Right lobe of liver (tissue), 6 donors: ENCODE measurements at regions not wholly inside any gene's neighbourhood (a gene's known extent, or its start where the extent isn't known, plus 50 kb on each side); places are given as distances from the start of the nearest gene placed in this dataset.
A peak's percentile ranks its signal among the peaks of the same experiment; 100 is the strongest.
"Not testable (repeated sequence)": the region's sequence is repeated elsewhere in the genome, so short reads cannot be mapped to it uniquely, and the experiment has no call there.

ENCODE experiments used
- ATAC-seq, 4 donors: fragments of 200-7000 bp; cut with Tn5 transposase; one replicate each; pipeline ENCODE4 v1.9.1; 2020; ENCODE audit warnings: mild to moderate bottlenecking in 4 of 4, moderate library complexity in 4 of 4
- DNase-seq, 3 donors: peaks; one replicate each; pipeline ENCODE4 v3.0.0-alpha.2; 2020
- H3K27ac ChIP-seq, 3 donors: fragments of 200-600 bp; one replicate each; pipeline ENCODE4 v1.8.0; 2022
- H3K27me3 ChIP-seq, 2 donors: fragments of 200-600 bp; one replicate each; pipeline ENCODE4 v1.8.0; 2022
- H3K36me3 ChIP-seq, 4 donors: fragments of 200-600 bp; sonication (generic) in 1 of 4; one replicate each; pipeline versions ENCODE4 v1.5.1 to v1.8.0; 2017 to 2022; ENCODE audit warnings: control low read depth in 1 of 4
- H3K4me1 ChIP-seq, 4 donors: fragments of 200-600 bp; sonication (generic) in 1 of 4; one replicate each; pipeline versions ENCODE4 v1.5.1 to v1.8.0; 2017 to 2022; ENCODE audit warnings: control low read depth in 1 of 4
- H3K4me3 ChIP-seq, 3 donors: fragments of 200-600 bp; one replicate each; pipeline ENCODE4 v1.8.0; 2022
- H3K9me3 ChIP-seq, 4 donors: fragments of 200-600 bp; sonication (generic) in 1 of 4; one replicate each; pipeline versions ENCODE4 v1.5.1 to v1.8.0; 2017 to 2022; ENCODE audit warnings: control low read depth in 1 of 4
- POLR2A ChIP-seq: fragments of 450-650 bp; IDR thresholded peaks from one replicate; pipeline ENCODE4 v1.6.1; 2017; ENCODE audit warnings: antibody characterized with exemption, mild to moderate bottlenecking
- WGBS: methylation state at CpG from one replicate; pipeline ENCODE4 v1.1.6; 2018; ENCODE audit warnings: low coverage, low lambda C conversion rate; ENCODE audit not compliant: insufficient coverage; ENCODE audit errors: missing lambda C conversion rate; 5-methylcytosine and 5-hydroxymethylcytosine counted together
- intact Hi-C, 2 donors: fragments of 100-400 bp; cut with DNase I; formaldehyde crosslinking; loops; one replicate each; pipeline versions ENCODE4 v1.11.2 to v1.14.1; 2022
- TF ChIP-seq, protein P1 (sequence below), 4 donors: fragments of 200-600 bp in 3 of 4; fragments of 450-650 bp in 1 of 4; IDR thresholded peaks; one replicate each; pipeline versions ENCODE4 v1.5.1 to v1.8.0; 2016 to 2022; ENCODE audit warnings: antibody characterized with exemption in 4 of 4, mild to moderate bottlenecking in 2 of 4
- donor health status: DM: no; HTN: yes; CAD: no.
- donor health status: DM: no; HTN: no; CAD: no.
- donor health status: DM: no; HTN: no; CAD: no.
- donor health status: DM: no; HTN: yes; CAD: no.
- donor health status: DM: no; HTN: yes; CAD: no.

GRCh38 chr6:109875973-109876372, 102.1 kb upstream of the GPR6 start:
- peak in 1 of 4 donors; percentile 16 for ATAC-seq
- no peaks in the 10 kb centered on the region for H3K27me3 ChIP-seq
- H3K36me3 ChIP-seq, result no peaks in the 10 kb centered on the region
- no peak overlapping the region for H3K27ac ChIP-seq
- no peak overlapping the region for H3K4me3 ChIP-seq
- no peaks in the 10 kb centered on the region for H3K4me1 ChIP-seq
- TF ChIP-seq, protein P1, sequence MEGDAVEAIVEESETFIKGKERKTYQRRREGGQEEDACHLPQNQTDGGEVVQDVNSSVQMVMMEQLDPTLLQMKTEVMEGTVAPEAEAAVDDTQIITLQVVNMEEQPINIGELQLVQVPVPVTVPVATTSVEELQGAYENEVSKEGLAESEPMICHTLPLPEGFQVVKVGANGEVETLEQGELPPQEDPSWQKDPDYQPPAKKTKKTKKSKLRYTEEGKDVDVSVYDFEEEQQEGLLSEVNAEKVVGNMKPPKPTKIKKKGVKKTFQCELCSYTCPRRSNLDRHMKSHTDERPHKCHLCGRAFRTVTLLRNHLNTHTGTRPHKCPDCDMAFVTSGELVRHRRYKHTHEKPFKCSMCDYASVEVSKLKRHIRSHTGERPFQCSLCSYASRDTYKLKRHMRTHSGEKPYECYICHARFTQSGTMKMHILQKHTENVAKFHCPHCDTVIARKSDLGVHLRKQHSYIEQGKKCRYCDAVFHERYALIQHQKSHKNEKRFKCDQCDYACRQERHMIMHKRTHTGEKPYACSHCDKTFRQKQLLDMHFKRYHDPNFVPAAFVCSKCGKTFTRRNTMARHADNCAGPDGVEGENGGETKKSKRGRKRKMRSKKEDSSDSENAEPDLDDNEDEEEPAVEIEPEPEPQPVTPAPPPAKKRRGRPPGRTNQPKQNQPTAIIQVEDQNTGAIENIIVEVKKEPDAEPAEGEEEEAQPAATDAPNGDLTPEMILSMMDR (IDR thresholded peaks at IDR 0.05), result no peak
- no peak for TF ChIP-seq POLR2A
- intact Hi-C loops, result no loop called here
- WGBS, result 56% methylated on average over 1 of the region's 3 CpGs
- no peaks in the 10 kb centered on the region for H3K9me3 ChIP-seq
- DNase-seq, result no peak

- H3K27ac ChIP-seq, result no peak overlapping the region
- no peaks in the 10 kb centered on the region for H3K27me3 ChIP-seq
- H3K36me3 ChIP-seq, result no peaks in the 10 kb centered on the region
- no peak for DNase-seq
- TF ChIP-seq, protein P1 (IDR thresholded peaks at IDR 0.05), result no peak
- TF ChIP-seq POLR2A, result no peak
- ATAC-seq, result peak in 1 of 4 donors; percentile 15
- no peak overlapping the region for H3K4me3 ChIP-seq
- H3K9me3 ChIP-seq, result no peaks in the 10 kb centered on the region
- H3K4me1 ChIP-seq, result no peaks in the 10 kb centered on the region
- intact Hi-C loops, result no loop called here
- 44% methylated on average over 6 of the region's 10 CpGs for WGBS
These were observed 100.8 kb upstream of the GPR6 start for GRCh38 chr6:109877028-109878004.

GRCh38 chr6:109878005-109878690, 100.0 kb upstream of the GPR6 start:
- intact Hi-C loops, H3K4me1 ChIP-seq, H3K9me3 ChIP-seq, DNase-seq, H3K27ac ChIP-seq, H3K4me3 ChIP-seq, H3K27me3 ChIP-seq, ATAC-seq, H3K36me3 ChIP-seq: not testable (repeated sequence)
- 61% methylated on average over 9 of the region's 9 CpGs for WGBS

GRCh38 chr6:109879081-109879480, 99.0 kb upstream of the GPR6 start:
- H3K4me1 ChIP-seq, H3K9me3 ChIP-seq, H3K4me3 ChIP-seq, H3K27me3 ChIP-seq, H3K27ac ChIP-seq, DNase-seq, intact Hi-C loops, H3K36me3 ChIP-seq, ATAC-seq: not testable (repeated sequence)
- WGBS, result 45% methylated on average over 4 of the region's 5 CpGs

GRCh38 chr6:109879521-109879920, 98.6 kb upstream of the GPR6 start:
- H3K4me1 ChIP-seq, result no peaks in the 10 kb centered on the region
- H3K27me3 ChIP-seq, result no peaks in the 10 kb centered on the region
- H3K36me3 ChIP-seq, result no peaks in the 10 kb centered on the region
- ATAC-seq (no peak), DNase-seq (no peak)
- 83% methylated on average over 3 of the region's 15 CpGs for WGBS
- H3K4me3 ChIP-seq, result no peak overlapping the region
- no peak for TF ChIP-seq POLR2A
- TF ChIP-seq, protein P1 (IDR thresholded peaks at IDR 0.05), result no peak
- intact Hi-C loops, result no loop called here
- H3K9me3 ChIP-seq, result no peaks in the 10 kb centered on the region
- no peak overlapping the region for H3K27ac ChIP-seq

- DNase-seq, H3K27ac ChIP-seq, H3K27me3 ChIP-seq, intact Hi-C loops, H3K9me3 ChIP-seq, H3K36me3 ChIP-seq, ATAC-seq, H3K4me1 ChIP-seq, H3K4me3 ChIP-seq: not testable (repeated sequence)
- WGBS, result no CpG with 5 or more reads among the region's 19 CpGs
These were observed 97.0 kb upstream of the GPR6 start for GRCh38 chr6:109881069-109881468.

GRCh38 chr6:109881953-109882490, 96.1 kb upstream of the GPR6 start:
- H3K27me3 ChIP-seq, DNase-seq, H3K4me3 ChIP-seq, H3K27ac ChIP-seq, H3K9me3 ChIP-seq, ATAC-seq, H3K36me3 ChIP-seq, intact Hi-C loops, H3K4me1 ChIP-seq: not testable (repeated sequence)
- 92% methylated on average over 1 of the region's 1 CpG for WGBS
